ENCODE measurements at regions not wholly inside any gene's neighbourhood (a gene's known extent, or its start where the extent isn't known, plus 50 kb on each side); places are given as distances from the start of the nearest gene placed in this dataset.

DNA sequence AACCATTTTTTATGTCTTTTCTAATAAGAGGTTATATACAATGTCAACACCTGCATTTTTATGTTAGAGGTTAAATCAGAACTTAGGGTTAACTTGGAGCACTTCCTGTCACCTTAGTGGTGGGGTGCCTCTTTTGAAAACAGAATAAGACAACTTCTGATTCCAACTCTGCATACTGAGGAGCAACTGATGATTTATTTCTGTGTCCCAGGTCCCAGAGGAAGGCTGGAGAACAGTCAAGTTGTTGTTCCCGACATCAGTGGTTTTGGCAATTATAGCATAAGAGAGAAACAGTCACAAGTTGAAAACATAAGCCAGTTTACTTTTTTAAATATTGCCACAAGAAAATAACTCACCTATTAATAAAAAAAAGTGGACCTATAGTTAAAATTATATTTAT, 871.0 kb upstream of the ADAMTS5 start:
- TF ChIP-seq, protein P1, sequence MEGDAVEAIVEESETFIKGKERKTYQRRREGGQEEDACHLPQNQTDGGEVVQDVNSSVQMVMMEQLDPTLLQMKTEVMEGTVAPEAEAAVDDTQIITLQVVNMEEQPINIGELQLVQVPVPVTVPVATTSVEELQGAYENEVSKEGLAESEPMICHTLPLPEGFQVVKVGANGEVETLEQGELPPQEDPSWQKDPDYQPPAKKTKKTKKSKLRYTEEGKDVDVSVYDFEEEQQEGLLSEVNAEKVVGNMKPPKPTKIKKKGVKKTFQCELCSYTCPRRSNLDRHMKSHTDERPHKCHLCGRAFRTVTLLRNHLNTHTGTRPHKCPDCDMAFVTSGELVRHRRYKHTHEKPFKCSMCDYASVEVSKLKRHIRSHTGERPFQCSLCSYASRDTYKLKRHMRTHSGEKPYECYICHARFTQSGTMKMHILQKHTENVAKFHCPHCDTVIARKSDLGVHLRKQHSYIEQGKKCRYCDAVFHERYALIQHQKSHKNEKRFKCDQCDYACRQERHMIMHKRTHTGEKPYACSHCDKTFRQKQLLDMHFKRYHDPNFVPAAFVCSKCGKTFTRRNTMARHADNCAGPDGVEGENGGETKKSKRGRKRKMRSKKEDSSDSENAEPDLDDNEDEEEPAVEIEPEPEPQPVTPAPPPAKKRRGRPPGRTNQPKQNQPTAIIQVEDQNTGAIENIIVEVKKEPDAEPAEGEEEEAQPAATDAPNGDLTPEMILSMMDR (IDR thresholded peaks at IDR 0.05), result no peak
- no peak for TF ChIP-seq POLR2A (IDR thresholded peaks at IDR 0.05)
- no peak for TF ChIP-seq EP300 (IDR thresholded peaks at IDR 0.05)

Data from suprapubic skin (tissue), 3 donors.